Activated T-cell treated with anti-CD3 and anti-CD28 coated beads, Interleukin-2, amount 50 U/mL, for 1 hour (primary cell): ENCODE measurements at regions not wholly inside any gene's neighbourhood (a gene's known extent, or its start where the extent isn't known, plus 50 kb on each side); places are given as distances from the start of the nearest gene placed in this dataset.

Source experiments
- DNase-seq: peaks from one replicate; pipeline ENCODE4 v3.0.0-alpha.2; 2020

DNA sequence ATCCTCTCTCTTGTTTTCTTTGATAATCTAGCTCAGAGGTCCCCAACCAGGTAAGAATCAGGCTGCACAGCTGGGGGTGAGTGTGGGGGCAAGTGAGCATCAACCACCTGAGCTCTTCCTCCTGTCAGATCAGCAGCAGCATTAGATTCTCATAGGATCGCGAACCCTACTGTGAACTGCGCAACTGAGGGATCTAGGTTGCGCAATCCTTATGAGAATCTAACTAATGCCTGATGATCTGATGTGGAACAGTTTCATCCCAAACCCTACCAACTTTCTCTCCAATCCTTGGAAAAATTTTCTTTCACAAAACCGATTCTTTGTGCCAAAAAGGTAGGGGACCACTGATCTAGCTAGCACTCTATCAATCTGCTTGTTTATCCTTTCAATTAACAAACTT is 678.3 kb downstream of the CBLN2 start:
- DNase-seq, result no peak

DNA sequence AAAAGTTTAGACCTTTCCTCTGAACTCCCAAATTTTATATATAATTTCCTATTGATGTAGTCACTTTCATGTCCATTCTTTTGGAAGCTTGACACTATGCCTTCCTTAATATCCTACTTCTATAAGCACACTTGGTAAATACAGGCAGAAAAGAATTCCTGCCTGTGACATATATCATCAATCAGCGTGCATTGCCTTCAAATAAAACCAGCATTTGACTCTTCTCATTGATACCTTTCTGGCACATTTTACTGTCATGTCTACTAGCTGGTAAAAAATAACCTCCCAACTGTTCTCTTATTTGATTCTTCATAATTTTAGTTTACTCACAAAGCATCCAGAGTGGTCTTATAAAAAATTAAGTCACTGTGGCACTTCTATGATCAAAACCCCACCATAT is 693.5 kb downstream of the CBLN2 start:
- no peak for DNase-seq

DNA sequence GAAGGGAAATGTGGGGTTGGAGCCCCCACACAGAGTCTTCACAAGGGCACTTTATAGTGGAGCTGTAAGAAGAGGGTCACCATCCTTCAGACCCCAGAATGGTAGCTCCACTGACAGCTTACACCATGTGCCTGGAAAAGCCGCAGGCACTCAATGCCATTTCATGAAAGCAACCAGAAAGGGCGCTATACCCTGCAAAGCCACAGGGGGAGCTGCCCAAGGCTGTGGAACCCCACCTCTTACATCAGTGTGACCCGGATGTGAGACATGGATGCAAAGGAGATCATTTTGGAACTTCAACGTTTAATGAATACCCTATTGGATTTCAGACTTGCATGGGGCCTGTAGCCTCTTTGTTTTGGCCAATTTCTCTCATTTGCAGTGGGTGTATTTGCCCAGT is 694.7 kb downstream of the CBLN2 start:
- no peak for DNase-seq

- DNase-seq, result no peak
Observed at GRCh38 chr18:71846716-71847115, 697.4 kb downstream of the CBLN2 start.

- no peak for DNase-seq
Observed at GRCh38 chr18:71844814-71845213, 699.3 kb downstream of the CBLN2 start.

- DNase-seq, result no peak
Observed at GRCh38 chr18:71842666-71843065, 701.5 kb downstream of the CBLN2 start.

GRCh38 chr18:71837547-71837946 is 706.6 kb downstream of the CBLN2 start:
- no peak for DNase-seq

DNA sequence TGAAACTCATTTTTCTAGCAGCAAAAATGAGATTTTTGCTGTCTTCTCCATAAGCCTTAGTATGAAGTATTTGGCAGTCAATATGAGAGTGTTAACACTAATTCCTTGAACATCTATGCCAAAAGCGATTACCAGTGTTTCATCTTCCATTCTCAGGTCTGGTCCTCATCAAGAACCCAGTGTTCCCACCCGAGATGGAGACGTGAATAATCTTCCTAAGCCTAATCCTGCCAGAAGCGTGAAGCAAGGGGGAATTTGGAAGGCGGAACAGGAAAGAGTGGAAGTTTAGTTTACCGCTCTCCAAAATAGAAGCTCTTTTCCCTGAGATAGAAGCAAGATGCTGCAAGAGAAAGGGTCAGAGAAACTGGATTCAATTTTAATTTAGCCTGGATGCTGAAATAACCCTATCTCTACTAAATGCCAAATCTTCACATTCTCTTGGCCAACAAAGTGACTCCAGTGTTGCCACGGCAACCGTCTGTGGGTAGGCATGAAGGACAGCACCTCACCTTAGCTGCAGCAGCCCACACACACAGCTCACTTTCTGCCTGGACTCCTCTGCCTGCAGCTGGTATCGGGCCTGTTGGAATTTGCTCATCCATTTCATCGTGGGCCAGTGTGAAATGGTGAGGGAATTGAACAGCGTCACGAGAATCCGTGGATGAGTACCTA is 711.1 kb downstream of the CBLN2 start:
- no peak for DNase-seq

GRCh38 chr18:71831039-71831438 is 713.1 kb downstream of the CBLN2 start:
- no peak for DNase-seq

- DNase-seq, result no peak
Observed at GRCh38 chr18:71827301-71827700, 716.8 kb downstream of the CBLN2 start.

DNA sequence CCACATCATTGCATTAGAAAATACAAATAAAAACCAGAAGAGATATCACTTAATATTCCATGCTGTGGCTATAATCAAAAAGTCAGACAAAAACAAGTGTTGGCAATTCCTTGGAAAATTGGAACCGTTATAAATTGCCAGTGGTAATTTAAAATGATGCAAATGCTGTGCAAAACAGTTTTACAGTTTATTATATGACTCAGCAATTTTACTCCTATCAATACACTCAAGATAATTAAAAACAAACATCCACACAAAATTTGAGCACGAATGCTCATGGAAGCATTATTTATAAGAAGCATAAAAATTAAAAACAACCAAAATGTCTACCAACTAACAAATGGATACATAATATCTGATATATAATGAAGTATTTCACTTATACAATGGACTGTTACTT is 728.8 kb downstream of the CBLN2 start:
- DNase-seq, result no peak

DNA sequence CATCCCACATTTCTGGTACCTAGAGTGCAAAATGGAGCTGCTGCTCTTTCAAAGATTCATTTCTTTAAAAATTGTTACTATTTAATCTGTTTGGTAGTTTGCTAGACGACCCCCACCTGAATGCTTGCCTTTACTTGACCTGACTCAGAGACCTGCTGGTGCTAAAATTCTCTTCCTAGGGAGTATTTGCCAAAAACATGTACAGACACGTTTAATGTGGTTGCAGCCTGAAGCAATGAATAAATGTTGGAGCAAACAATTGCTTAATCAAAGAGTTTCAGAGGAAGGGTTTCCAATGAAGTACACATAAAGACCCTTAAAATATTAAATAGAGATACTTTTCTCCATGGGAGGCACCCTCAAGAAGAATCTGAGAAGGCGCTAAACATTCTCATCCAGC is 734.4 kb downstream of the CBLN2 start:
- no peak for DNase-seq

GRCh38 chr18:71808616-71809015 is 735.5 kb downstream of the CBLN2 start:
- no peak for DNase-seq

- no peak for DNase-seq
Observed at GRCh38 chr18:71807586-71807985, 736.6 kb downstream of the CBLN2 start.

DNA sequence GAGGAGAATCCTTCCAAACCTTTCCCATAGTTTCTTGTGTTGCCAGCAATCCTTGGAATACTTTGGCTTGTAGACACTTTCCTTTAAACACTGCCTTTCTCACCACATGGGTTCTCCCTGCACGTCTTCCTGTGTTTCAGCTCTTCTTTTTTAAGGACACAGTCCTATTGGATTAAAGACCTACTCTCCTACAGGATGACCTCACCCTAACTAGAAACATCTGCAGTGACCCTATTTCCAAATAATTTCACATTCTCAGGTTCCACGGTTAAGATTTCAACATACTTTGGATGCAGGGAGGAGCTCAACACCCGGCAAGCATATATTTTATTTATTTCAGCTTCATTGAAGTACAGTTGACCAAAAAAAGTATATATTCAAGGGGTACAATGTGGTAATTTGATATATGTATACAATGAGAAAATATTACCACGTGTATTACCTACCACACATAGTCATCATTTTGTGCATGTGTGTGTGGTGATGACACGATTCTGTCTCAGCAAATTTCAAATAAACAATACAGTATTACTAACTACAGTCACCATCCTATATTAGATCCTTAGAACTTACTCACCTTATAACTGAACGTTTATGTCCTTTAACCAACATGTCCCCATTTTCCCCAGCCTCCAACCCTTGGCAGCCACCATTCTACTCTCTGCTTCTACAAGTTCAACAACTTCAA is 745.0 kb downstream of the CBLN2 start:
- DNase-seq, result no peak

DNA sequence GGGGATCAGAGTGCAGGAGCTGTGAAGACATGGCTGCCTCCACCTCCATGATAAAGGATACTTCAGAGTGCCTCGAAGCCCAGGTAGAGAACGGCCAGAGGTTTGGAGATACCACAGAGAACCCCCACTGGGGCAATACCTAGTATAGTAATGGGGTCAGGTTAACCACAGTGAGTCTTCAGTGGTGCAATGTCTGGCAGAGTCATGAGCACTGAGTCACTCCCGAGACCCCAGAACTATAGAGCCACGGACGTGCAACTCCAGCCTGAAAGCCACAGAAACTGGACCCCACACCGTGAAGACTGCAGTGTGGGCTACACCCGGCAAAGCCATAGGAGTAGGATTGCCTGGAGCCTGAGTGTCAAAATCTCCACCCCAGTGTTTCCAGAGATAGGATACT is 746.6 kb downstream of the CBLN2 start:
- DNase-seq, result no peak

- DNase-seq, result no peak
Observed at GRCh38 chr18:71784777-71785176, 759.4 kb downstream of the CBLN2 start.

DNA sequence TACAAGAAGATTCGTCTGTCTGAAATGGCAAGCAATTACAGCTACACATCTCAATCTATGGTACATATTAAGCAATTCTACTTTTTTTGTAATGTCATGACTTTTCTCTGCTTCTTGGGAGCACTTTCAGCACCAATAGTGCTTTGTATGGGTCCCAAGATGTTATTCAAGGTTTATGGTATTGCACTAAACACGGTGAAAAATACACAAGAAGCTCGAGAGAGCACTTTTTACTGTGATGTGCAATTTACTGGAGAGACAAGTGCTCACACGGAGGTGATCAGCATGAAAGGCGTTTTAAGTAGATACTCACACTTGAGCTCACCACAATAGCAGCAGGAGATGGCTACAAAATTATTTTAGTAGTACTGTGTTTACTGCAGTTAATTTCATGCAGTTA is 783.6 kb downstream of the CBLN2 start:
- no peak for DNase-seq

- no peak for DNase-seq
Observed at GRCh38 chr18:71754246-71754645, 789.9 kb downstream of the CBLN2 start.

DNA sequence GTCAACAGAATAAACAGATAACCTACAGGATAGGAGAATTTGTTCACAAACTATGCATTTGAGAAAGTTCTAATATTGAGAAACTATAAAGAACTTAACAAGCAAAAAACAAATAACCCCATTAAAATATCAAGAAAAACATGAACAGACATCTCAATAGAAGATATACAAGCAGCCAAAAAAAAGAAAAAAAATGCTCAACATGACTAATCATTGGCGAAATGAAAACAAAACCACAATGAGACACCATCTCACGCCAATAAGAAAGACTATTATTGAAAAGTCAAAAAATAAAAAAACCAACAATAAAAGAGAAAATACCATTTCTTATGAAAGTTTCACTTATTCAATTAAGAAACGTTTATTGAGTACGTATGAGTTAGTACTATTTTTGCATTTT is 800.5 kb downstream of the CBLN2 start:
- DNase-seq, result no peak

DNA sequence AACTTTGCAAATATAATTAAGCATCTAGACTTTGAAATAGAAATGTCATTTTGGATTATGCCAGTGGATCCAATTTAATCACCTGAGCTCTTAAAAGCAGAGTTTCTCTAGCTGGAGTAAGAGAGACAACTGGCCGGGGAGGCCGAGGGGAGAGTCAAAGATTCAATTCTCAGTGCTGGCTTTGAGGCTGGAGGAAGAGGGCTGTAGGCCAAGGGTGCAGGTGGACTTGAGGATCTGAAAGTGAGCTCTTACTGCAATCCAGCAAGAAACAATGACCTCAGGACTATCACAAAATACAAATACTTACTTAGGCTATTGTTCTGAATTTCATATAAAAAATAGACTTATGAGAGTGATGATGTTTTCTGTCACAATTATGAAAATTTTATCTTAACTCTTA is 814.5 kb downstream of the CBLN2 start:
- DNase-seq, result no peak

DNA sequence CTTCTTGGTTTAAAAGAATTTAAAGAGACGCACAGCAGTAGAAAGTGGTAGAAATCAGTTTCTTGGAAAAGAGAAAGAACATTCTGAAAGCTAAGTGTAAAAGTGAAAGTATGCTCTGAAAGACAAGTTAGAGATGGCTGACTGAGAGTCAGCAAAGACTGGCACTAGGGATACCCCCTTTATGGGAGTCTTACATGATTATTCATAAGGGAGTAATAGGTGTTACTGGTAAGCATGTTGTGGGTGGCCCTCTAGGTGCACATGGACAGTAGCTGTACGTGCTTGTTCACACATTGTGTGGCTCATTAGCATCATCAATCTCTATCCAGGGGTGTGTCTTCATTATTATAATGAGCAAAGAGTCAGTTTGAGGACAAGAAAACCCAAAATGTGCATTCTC is 816.2 kb downstream of the CBLN2 start:
- no peak for DNase-seq

GRCh38 chr18:71725256-71725655 is 818.9 kb downstream of the CBLN2 start:
- no peak for DNase-seq

- no peak for DNase-seq
Observed at GRCh38 chr18:71707985-71708500, 836.1 kb downstream of the CBLN2 start.

- DNase-seq, result no peak
Observed at GRCh38 chr18:71707400-71707799, 836.7 kb downstream of the CBLN2 start.
